ENCODE measurements at regions not wholly inside any gene's neighbourhood (a gene's known extent, or its start where the extent isn't known, plus 50 kb on each side); places are given as distances from the start of the nearest gene placed in this dataset.
"Not testable (repeated sequence)": the region's sequence is repeated elsewhere in the genome, so short reads cannot be mapped to it uniquely, and the experiment has no call there.

DNA sequence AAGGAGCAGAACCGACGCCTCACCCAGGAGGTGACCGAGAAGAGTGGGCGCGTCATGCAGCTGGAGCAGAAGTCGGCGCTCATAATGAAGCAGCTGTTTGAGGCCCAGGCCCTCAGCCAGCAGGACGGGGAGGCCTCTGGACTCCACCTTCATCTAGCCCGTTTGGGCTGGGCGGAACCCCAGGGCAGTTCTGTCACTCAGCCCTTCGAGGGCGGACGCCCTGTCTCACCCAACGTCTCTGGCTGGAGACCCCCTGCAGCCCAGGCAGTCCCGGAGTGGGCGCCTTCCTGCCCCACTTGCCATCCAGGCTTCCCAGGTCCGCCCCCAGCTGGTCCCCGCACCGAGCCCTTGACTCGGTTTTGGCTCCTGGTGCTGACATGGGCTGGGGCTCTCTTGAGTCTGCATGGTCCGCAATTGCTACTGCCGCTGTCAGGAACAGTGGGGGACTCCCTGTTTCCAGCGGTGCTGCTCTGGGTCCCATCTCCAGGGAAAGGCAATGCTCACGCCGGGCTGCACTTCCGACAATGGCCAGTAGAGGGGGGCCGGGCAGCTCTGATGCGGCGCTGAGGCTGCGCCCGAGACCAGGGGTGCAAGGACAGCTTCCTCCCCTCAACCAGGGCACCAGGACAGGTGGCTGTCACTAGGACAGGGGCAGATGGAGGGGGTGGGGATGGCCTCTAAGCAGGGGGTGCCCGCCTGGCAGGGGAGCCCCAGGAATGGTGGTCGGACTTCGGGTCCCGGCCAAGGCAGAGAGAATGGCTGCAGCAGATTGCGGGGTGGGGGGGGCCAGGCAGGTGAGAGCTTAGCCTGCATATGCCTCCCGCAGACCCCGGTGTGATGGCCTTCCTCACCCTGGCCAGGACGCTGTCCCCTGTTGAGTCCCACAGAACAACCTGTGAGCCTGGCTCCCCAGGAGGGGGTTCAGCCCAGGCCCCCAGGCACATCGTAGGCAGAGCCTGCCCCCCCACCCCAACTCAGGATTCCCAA, 71.2 kb upstream of the KCTD7 start:
- DNase-seq, result peak; percentile 60 to 77
- Histone ChIP-seq H3K9me3 (ENCODE audit: control insufficient read depth in 2 of 2, insufficient read depth in 1 of 2, low read depth in 1 of 2, low read length in 1 of 2) (no peaks in the 10 kb centered on the region), H3K27me3 (ENCODE audit: control insufficient read depth in 3 of 3, insufficient read depth in 3 of 3, low read length in 3 of 3) (no peaks in the 10 kb centered on the region), H3K4me3 (ENCODE audit: low read depth in 1 of 3, low read length in 3 of 3) (peak overlapping the region in 1 of 3 donors; percentile 8), H3K4me1 (ENCODE audit: control insufficient read depth in 3 of 3, insufficient read depth in 2 of 3, low read depth in 1 of 3, low read length in 2 of 3) (no peaks in the 10 kb centered on the region), H3K36me3 (ENCODE audit: control insufficient read depth in 3 of 3, insufficient read depth in 2 of 3, low read depth in 1 of 3, low read length in 3 of 3) (peaks cover 10 to 62% (median 14%) of the 10 kb centered on the region in 3 donors), H3K27ac (ENCODE audit: low read depth in 1 of 3, low read length in 2 of 3) (no peak overlapping the region)
- 42 to 55% (median 48%) methylated on average over 28 to 40 of the region's 40 CpGs for WGBS, 3 donors
- FAIRE-seq, result no peak

DNA sequence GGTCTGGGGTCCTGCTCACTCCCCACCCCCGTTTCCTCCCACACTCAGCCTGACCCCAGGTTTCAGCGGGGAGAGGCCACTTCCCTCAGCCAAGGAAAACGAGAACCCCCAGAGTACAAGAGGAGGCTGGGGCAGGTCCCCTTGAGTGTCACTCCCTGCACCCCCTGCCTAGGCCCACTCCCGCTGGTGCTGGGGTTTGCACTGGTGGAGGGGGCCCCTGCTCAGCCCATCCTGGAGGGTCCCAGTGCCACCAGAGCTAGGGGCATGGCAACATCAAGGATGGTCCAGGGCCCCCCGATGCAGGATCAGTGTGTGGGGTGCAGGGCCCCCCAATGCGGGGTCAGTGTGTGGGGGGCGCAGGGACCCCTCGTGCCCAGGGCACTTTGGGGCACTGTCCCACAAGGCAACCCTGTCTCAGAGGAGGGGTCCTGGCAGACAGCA, 70.5 kb upstream of the KCTD7 start:
- FAIRE-seq, result no peak
- WGBS, 3 donors, result 81 to 83% (median 83%) methylated on average over 7 to 8 of the region's 8 CpGs
- H3K27ac ChIP-seq (ENCODE audit: low read depth in 1 of 3, low read length in 2 of 3), result no peak overlapping the region
- no peaks in the 10 kb centered on the region for H3K9me3 ChIP-seq (ENCODE audit: control insufficient read depth in 2 of 2, insufficient read depth in 1 of 2, low read depth in 1 of 2, low read length in 1 of 2)
- no peaks in the 10 kb centered on the region for H3K4me1 ChIP-seq (ENCODE audit: control insufficient read depth in 3 of 3, insufficient read depth in 2 of 3, low read depth in 1 of 3, low read length in 2 of 3)
- H3K27me3 ChIP-seq (ENCODE audit: control insufficient read depth in 3 of 3, insufficient read depth in 3 of 3, low read length in 3 of 3), result no peaks in the 10 kb centered on the region
- peaks cover 9 to 55% (median 10%) of the 10 kb centered on the region in 3 donors for H3K36me3 ChIP-seq (ENCODE audit: control insufficient read depth in 3 of 3, insufficient read depth in 2 of 3, low read depth in 1 of 3, low read length in 3 of 3)
- no peak for DNase-seq
- H3K4me3 ChIP-seq (ENCODE audit: low read depth in 1 of 3, low read length in 3 of 3), result no peak overlapping the region

GRCh38 chr7:66558660-66559465, 69.8 kb upstream of the KCTD7 start:
- H3K9me3 ChIP-seq (ENCODE audit: control insufficient read depth in 2 of 2, insufficient read depth in 1 of 2, low read depth in 1 of 2, low read length in 1 of 2), result no peaks in the 10 kb centered on the region
- FAIRE-seq, result no peak
- H3K27ac ChIP-seq (ENCODE audit: low read depth in 1 of 3, low read length in 2 of 3), result no peak overlapping the region
- DNase-seq, result no peak
- no peaks in the 10 kb centered on the region for H3K4me1 ChIP-seq (ENCODE audit: control insufficient read depth in 3 of 3, insufficient read depth in 2 of 3, low read depth in 1 of 3, low read length in 2 of 3)
- 72 to 78% (median 74%) methylated on average over 17 of the region's 17 CpGs for WGBS, 3 donors
- H3K27me3 ChIP-seq (ENCODE audit: control insufficient read depth in 3 of 3, insufficient read depth in 3 of 3, low read length in 3 of 3), result no peaks in the 10 kb centered on the region
- peaks cover 9 to 55% (median 10%) of the 10 kb centered on the region in 3 donors for H3K36me3 ChIP-seq (ENCODE audit: control insufficient read depth in 3 of 3, insufficient read depth in 2 of 3, low read depth in 1 of 3, low read length in 3 of 3)
- no peak overlapping the region for H3K4me3 ChIP-seq (ENCODE audit: low read depth in 1 of 3, low read length in 3 of 3)

DNA sequence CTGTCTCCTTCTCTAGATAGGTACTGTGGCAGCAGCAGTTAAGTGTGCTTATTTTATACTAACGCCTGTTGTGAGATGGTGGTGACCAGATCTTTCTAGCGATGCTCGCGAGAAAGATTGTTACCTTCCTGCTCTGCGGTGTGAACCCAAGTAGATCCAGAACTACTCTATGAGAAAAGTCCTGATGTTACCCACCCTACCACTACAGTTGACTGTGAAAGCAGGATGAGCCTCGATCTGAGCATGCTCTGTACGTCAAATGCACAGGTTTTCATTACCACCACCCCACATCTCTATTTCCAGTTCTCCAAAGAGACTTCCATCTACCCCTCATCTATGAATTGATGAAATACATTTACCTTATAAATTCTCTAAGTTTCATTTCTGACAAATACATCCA, 64.6 kb upstream of the KCTD7 start:
- DNase-seq, result no peak
- Histone ChIP-seq H3K36me3 (ENCODE audit: control insufficient read depth in 3 of 3, insufficient read depth in 2 of 3, low read depth in 1 of 3, low read length in 3 of 3) (peaks cover 5 to 34% (median 7%) of the 10 kb centered on the region in 3 donors), H3K9me3 (ENCODE audit: control insufficient read depth in 2 of 2, insufficient read depth in 1 of 2, low read depth in 1 of 2, low read length in 1 of 2) (no peaks in the 10 kb centered on the region), H3K27me3 (ENCODE audit: control insufficient read depth in 3 of 3, insufficient read depth in 3 of 3, low read length in 3 of 3) (no peaks in the 10 kb centered on the region), H3K4me1 (ENCODE audit: control insufficient read depth in 3 of 3, insufficient read depth in 2 of 3, low read depth in 1 of 3, low read length in 2 of 3) (no peaks in the 10 kb centered on the region), H3K27ac (ENCODE audit: low read depth in 1 of 3, low read length in 2 of 3) (no peak overlapping the region), H3K4me3 (ENCODE audit: low read depth in 1 of 3, low read length in 3 of 3) (no peak overlapping the region)
- FAIRE-seq, result no peak
- WGBS, 3 donors, result 88 to 97% (median 90%) methylated on average over 7 of the region's 7 CpGs

GRCh38 chr7:66570179-66570578, 58.5 kb upstream of the KCTD7 start:
- H3K27ac ChIP-seq (ENCODE audit: low read depth in 1 of 3, low read length in 2 of 3); H3K4me3 ChIP-seq (ENCODE audit: low read depth in 1 of 3, low read length in 3 of 3); H3K27me3 ChIP-seq (ENCODE audit: control insufficient read depth in 3 of 3, insufficient read depth in 3 of 3, low read length in 3 of 3); DNase-seq; H3K9me3 ChIP-seq (ENCODE audit: control insufficient read depth in 2 of 2, insufficient read depth in 1 of 2, low read depth in 1 of 2, low read length in 1 of 2); FAIRE-seq; H3K4me1 ChIP-seq (ENCODE audit: control insufficient read depth in 3 of 3, insufficient read depth in 2 of 3, low read depth in 1 of 3, low read length in 2 of 3): not testable (repeated sequence)
- peaks cover 9 to 29% (median 11%) of the 10 kb centered on the region in 3 donors for H3K36me3 ChIP-seq (ENCODE audit: control insufficient read depth in 3 of 3, insufficient read depth in 2 of 3, low read depth in 1 of 3, low read length in 3 of 3)
- WGBS, 3 donors, result 74 to 97% (median 83%) methylated on average over 1 of the region's 1 CpG

- H3K9me3 ChIP-seq (ENCODE audit: control insufficient read depth in 2 of 2, insufficient read depth in 1 of 2, low read depth in 1 of 2, low read length in 1 of 2), result no peaks in the 10 kb centered on the region
- H3K27me3 ChIP-seq (ENCODE audit: control insufficient read depth in 3 of 3, insufficient read depth in 3 of 3, low read length in 3 of 3), result no peaks in the 10 kb centered on the region
- no peak overlapping the region for H3K4me3 ChIP-seq (ENCODE audit: low read depth in 1 of 3, low read length in 3 of 3)
- H3K4me1 ChIP-seq (ENCODE audit: control insufficient read depth in 3 of 3, insufficient read depth in 2 of 3, low read depth in 1 of 3, low read length in 2 of 3), result peaks cover 0 to 4% (median 0%) of the 10 kb centered on the region in 3 donors
- DNase-seq, result no peak
- FAIRE-seq, result no peak
- peaks cover 7 to 31% (median 11%) of the 10 kb centered on the region in 3 donors for H3K36me3 ChIP-seq (ENCODE audit: control insufficient read depth in 3 of 3, insufficient read depth in 2 of 3, low read depth in 1 of 3, low read length in 3 of 3)
- H3K27ac ChIP-seq (ENCODE audit: low read depth in 1 of 3, low read length in 2 of 3), result no peak overlapping the region
Measured at GRCh38 chr7:66571568-66571967, 57.1 kb upstream of the KCTD7 start.

GRCh38 chr7:66573782-66574495, 54.7 kb upstream of the KCTD7 start:
- H3K4me3 ChIP-seq (ENCODE audit: low read depth in 1 of 3, low read length in 3 of 3), result not testable (repeated sequence)

DNA sequence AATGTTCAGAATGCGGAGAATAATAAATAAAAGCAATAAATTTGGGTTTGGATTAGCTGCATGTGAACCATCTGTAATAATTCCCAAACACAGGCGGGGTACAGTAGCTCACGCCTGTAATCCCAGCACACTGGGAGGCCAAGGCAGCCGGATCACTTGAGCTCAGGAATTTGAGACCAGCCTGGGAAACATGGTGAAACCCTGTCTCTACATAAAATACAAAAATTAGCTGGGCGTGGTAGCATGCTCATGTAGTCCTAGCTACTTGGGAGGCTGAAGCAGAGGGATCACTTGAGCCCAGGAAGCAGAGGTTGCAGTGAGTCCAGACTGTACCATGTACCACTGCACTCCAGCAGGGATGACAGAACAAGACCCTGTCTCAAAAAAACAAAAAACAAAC, 53.9 kb upstream of the KCTD7 start:
- WGBS, 3 donors, result 91 to 95% (median 94%) methylated on average over 5 of the region's 5 CpGs
- H3K4me1 ChIP-seq (ENCODE audit: control insufficient read depth in 3 of 3, insufficient read depth in 2 of 3, low read depth in 1 of 3, low read length in 2 of 3); H3K27ac ChIP-seq (ENCODE audit: low read depth in 1 of 3, low read length in 2 of 3); H3K27me3 ChIP-seq (ENCODE audit: control insufficient read depth in 3 of 3, insufficient read depth in 3 of 3, low read length in 3 of 3); H3K4me3 ChIP-seq (ENCODE audit: low read depth in 1 of 3, low read length in 3 of 3); DNase-seq; FAIRE-seq; H3K9me3 ChIP-seq (ENCODE audit: control insufficient read depth in 2 of 2, insufficient read depth in 1 of 2, low read depth in 1 of 2, low read length in 1 of 2): not testable (repeated sequence)
- peaks cover 4 to 24% (median 10%) of the 10 kb centered on the region in 3 donors for H3K36me3 ChIP-seq (ENCODE audit: control insufficient read depth in 3 of 3, insufficient read depth in 2 of 3, low read depth in 1 of 3, low read length in 3 of 3)

More at GRCh38 chr7:66573782-66574495, 54.7 kb upstream of the KCTD7 start:
- not testable (repeated sequence) for FAIRE-seq; H3K27me3 ChIP-seq (ENCODE audit: control insufficient read depth in 3 of 3, insufficient read depth in 3 of 3, low read length in 3 of 3); H3K9me3 ChIP-seq (ENCODE audit: control insufficient read depth in 2 of 2, insufficient read depth in 1 of 2, low read depth in 1 of 2, low read length in 1 of 2); H3K4me1 ChIP-seq (ENCODE audit: control insufficient read depth in 3 of 3, insufficient read depth in 2 of 3, low read depth in 1 of 3, low read length in 2 of 3); DNase-seq; H3K27ac ChIP-seq (ENCODE audit: low read depth in 1 of 3, low read length in 2 of 3)
- WGBS, 3 donors, result 85 to 90% (median 88%) methylated on average over 9 of the region's 9 CpGs
- peaks cover 4 to 27% (median 10%) of the 10 kb centered on the region in 3 donors for H3K36me3 ChIP-seq (ENCODE audit: control insufficient read depth in 3 of 3, insufficient read depth in 2 of 3, low read depth in 1 of 3, low read length in 3 of 3)

All from small intestine (tissue), 7 donors.